Neural crest cell (in vitro differentiated cells): ENCODE measurements at regions not wholly inside any gene's neighbourhood (a gene's known extent, or its start where the extent isn't known, plus 50 kb on each side); places are given as distances from the start of the nearest gene placed in this dataset.

Experiments used
- DNase-seq: peaks from one replicate; pipeline ENCODE4 v3.0.0; 2021; ENCODE audit warnings: low read depth, mixed read lengths, low spot score
- H3K27ac Mint-ChIP-seq: one replicate; pipeline ENCODE4 v1.8.0; 2021; ENCODE audit warnings: mild to moderate bottlenecking, mixed read lengths; ENCODE audit not compliant: unreplicated experiment
- H3K27me3 Mint-ChIP-seq: 2 replicates; pipeline ENCODE4 v1.8.0; 2021; ENCODE audit warnings: low read depth, mild to moderate bottlenecking, mixed read lengths
- H3K36me3 Mint-ChIP-seq: 2 replicates; pipeline ENCODE4 v1.8.0; 2021; ENCODE audit warnings: low read depth, mild to moderate bottlenecking, mixed read lengths
- H3K4me1 Mint-ChIP-seq: 2 replicates; pipeline ENCODE4 v1.8.0; 2021; ENCODE audit warnings: mixed read lengths
- H3K4me3 Mint-ChIP-seq: one replicate; pipeline ENCODE4 v1.8.0; 2021; ENCODE audit warnings: mild to moderate bottlenecking, mixed read lengths
- H3K9me3 Mint-ChIP-seq: 2 replicates; pipeline ENCODE4 v1.8.0; 2021; ENCODE audit warnings: mixed read lengths
- CTCF ChIP-seq: fragments of 200-600 bp; sonication (generic); conservative IDR thresholded peaks from 2 replicates; pipeline ENCODE4 v1.5.0; 2021; ENCODE audit warnings: antibody characterized with exemption, mild to moderate bottlenecking

GRCh38 chr5:164301708-164302107 lies 796.3 kb downstream of the MAT2B start:
- Mint-ChIP-seq H3K36me3 (no peaks in the 10 kb centered on the region), H3K9me3 (no peaks in the 10 kb centered on the region), H3K4me3 (no peak overlapping the region), H3K27me3 (peaks cover under 1% of the 10 kb centered on the region), H3K4me1 (peaks cover 11% of the 10 kb centered on the region), H3K27ac (no peak overlapping the region)
- DNase-seq, result no peak
- TF ChIP-seq CTCF, result no peak

- no peak for DNase-seq
- TF ChIP-seq CTCF, result no peak
- no peak overlapping the region for H3K4me3 Mint-ChIP-seq
- H3K27ac Mint-ChIP-seq, result no peak overlapping the region
- H3K4me1 Mint-ChIP-seq, result peaks cover 3% of the 10 kb centered on the region
- H3K9me3 Mint-ChIP-seq, result no peaks in the 10 kb centered on the region
- no peaks in the 10 kb centered on the region for H3K36me3 Mint-ChIP-seq
- H3K27me3 Mint-ChIP-seq, result no peaks in the 10 kb centered on the region
Measured at GRCh38 chr5:164302533-164303235, 797.3 kb downstream of the MAT2B start.

- TF ChIP-seq CTCF, result no peak
- Mint-ChIP-seq H3K27me3 (no peaks in the 10 kb centered on the region), H3K4me3 (no peak overlapping the region), H3K9me3 (no peaks in the 10 kb centered on the region), H3K36me3 (no peaks in the 10 kb centered on the region), H3K4me1 (no peaks in the 10 kb centered on the region), H3K27ac (no peak overlapping the region)
- DNase-seq, result no peak
Measured at GRCh38 chr5:164303646-164304215, 798.3 kb downstream of the MAT2B start.

- TF ChIP-seq CTCF, result no peak
- no peak overlapping the region for H3K4me3 Mint-ChIP-seq
- no peaks in the 10 kb centered on the region for H3K9me3 Mint-ChIP-seq
- no peak overlapping the region for H3K27ac Mint-ChIP-seq
- no peaks in the 10 kb centered on the region for H3K27me3 Mint-ChIP-seq
- H3K4me1 Mint-ChIP-seq, result no peaks in the 10 kb centered on the region
- no peak for DNase-seq
- H3K36me3 Mint-ChIP-seq, result no peaks in the 10 kb centered on the region
Measured at GRCh38 chr5:164306662-164307061, 801.2 kb downstream of the MAT2B start.

- no peaks in the 10 kb centered on the region for H3K27me3 Mint-ChIP-seq
- H3K4me1 Mint-ChIP-seq, result no peaks in the 10 kb centered on the region
Measured at GRCh38 chr5:164312801-164313200, 807.4 kb downstream of the MAT2B start.

More at GRCh38 chr5:164312801-164313200, 807.4 kb downstream of the MAT2B start:
- no peak for TF ChIP-seq CTCF
- H3K4me3 Mint-ChIP-seq, result no peak overlapping the region
- no peak overlapping the region for H3K27ac Mint-ChIP-seq
- no peaks in the 10 kb centered on the region for H3K36me3 Mint-ChIP-seq
- no peak for DNase-seq
- H3K9me3 Mint-ChIP-seq, result no peaks in the 10 kb centered on the region
